ENCODE measurements at regions not wholly inside any gene's neighbourhood (a gene's known extent, or its start where the extent isn't known, plus 50 kb on each side); places are given as distances from the start of the nearest gene placed in this dataset.

- DNase-seq (ENCODE audit: low read depth, low spot score) (no peak), FAIRE-seq (no peak)
- Histone ChIP-seq H3K9me3 (replicated peaks; ENCODE audit: control insufficient read depth, insufficient read depth, low read length) (no peaks in the 10 kb centered on the region), H3K27ac (ENCODE audit: insufficient read depth, low read depth, low read length) (no peak overlapping the region), H4K20me1 (replicated peaks; ENCODE audit: control insufficient read depth, extremely low read depth, insufficient read depth, low read length) (no peaks in the 10 kb centered on the region), H3K4me3 (replicated peaks in 1 of 3; ENCODE audit: insufficient read depth in 1 of 3, low read depth in 1 of 3, low read length in 3 of 3) (no peak overlapping the region), H3K79me2 (ENCODE audit: control insufficient read depth, insufficient read depth, low read length) (no peaks in the 10 kb centered on the region), H3K9me1 (replicated peaks; ENCODE audit: control insufficient read depth, extremely low read depth, insufficient read depth, low read length) (no peaks in the 10 kb centered on the region), H3K4me2 (ENCODE audit: insufficient read depth, low read length) (no peak overlapping the region), H2AFZ (ENCODE audit: low read depth, low read length) (no peak overlapping the region), H3K4me1 (ENCODE audit: control insufficient read depth, extremely low read depth, insufficient read depth, low read length) (no peaks in the 10 kb centered on the region), H3K27me3 (ENCODE audit: control insufficient read depth in 2 of 2, insufficient read depth in 2 of 2, low read length in 2 of 2) (no peaks in the 10 kb centered on the region), H3K9ac (replicated peaks; ENCODE audit: extremely low read depth, insufficient read depth, low read length) (no peak overlapping the region), H3K36me3 (ENCODE audit: control insufficient read depth in 2 of 2, extremely low read depth in 1 of 2, insufficient read depth in 2 of 2, low read length in 2 of 2) (no peaks in the 10 kb centered on the region)
- dilution Hi-C loops (cut with MboI; ENCODE audit: extremely low pct_ligation_motif_present, low sequenced_read_pairs) (no loop called here), intact Hi-C loops (cut with micrococcal nuclease) (no loop called here)
- BruUV-seq (replicated peaks) = no TSS peak
- ChIA-PET CTCF (no interaction called here), POLR2A (no interaction called here)
- TF ChIP-seq MYC (IDR thresholded peaks at IDR 0.05; ENCODE audit: low read depth, low read length) (no peak), GATA2 (IDR thresholded peaks at IDR 0.05; ENCODE audit: insufficient read depth, insufficient read length, low read depth, low read length) (no peak), EZH2 (IDR thresholded peaks at IDR 0.05; ENCODE audit: borderline replicate concordance, low read depth, low read length, severe bottlenecking) (no peak), POLR2A (IDR thresholded peaks at IDR 0.05; ENCODE audit: low read depth, low read length) (no peak), FOS (IDR thresholded peaks at IDR 0.05; ENCODE audit: borderline replicate concordance, insufficient read depth, low read length) (no peak), MAX (IDR thresholded peaks at IDR 0.05; ENCODE audit: insufficient read depth, insufficient read length) (no peak), JUN (IDR thresholded peaks at IDR 0.05; ENCODE audit: borderline replicate concordance, insufficient read depth, insufficient read length, low read depth) (no peak), CTCF (IDR thresholded peaks at IDR 0.05; ENCODE audit: extremely low read depth in 1 of 2, insufficient read depth in 1 of 2, low read depth in 1 of 2, low read length in 2 of 2) (no peak), POLR2AphosphoS5 (IDR thresholded peaks at IDR 0.05; ENCODE audit: insufficient read depth, low read depth, low read length) (no peak)
These were observed 1324.1 kb downstream of the AACS start for GRCh38 chr12:126389220-126389841.

Measured in endothelial cell of umbilical vein (primary cell).